GM12874 (cell line): ENCODE measurements at regions not wholly inside any gene's neighbourhood (a gene's known extent, or its start where the extent isn't known, plus 50 kb on each side); places are given as distances from the start of the nearest gene placed in this dataset.

Experiments
- CTCF ChIP-seq: IDR thresholded peaks from 2 replicates; pipeline ENCODE4 v1.5.1; 2011; ENCODE audit warnings: low read depth, mild to moderate bottlenecking, control low read depth, low read length, moderate library complexity; ENCODE audit not compliant: insufficient read depth

GRCh38 chr7:26459540-26460193, 168.0 kb downstream of the SNX10 start:
- no peak for TF ChIP-seq CTCF

- no peak for TF ChIP-seq CTCF
Measured at GRCh38 chr7:26460351-26461085, 168.9 kb downstream of the SNX10 start.

GRCh38 chr7:26461518-26461917, 169.9 kb downstream of the SNX10 start:
- no peak for TF ChIP-seq CTCF

- TF ChIP-seq CTCF = no peak
Measured at GRCh38 chr7:26466007-26466406, 174.3 kb downstream of the SNX10 start.

- no peak for TF ChIP-seq CTCF
Measured at GRCh38 chr7:26467104-26467503, 175.4 kb downstream of the SNX10 start.

GRCh38 chr7:26467541-26467940, 175.9 kb downstream of the SNX10 start:
- TF ChIP-seq CTCF = no peak

- TF ChIP-seq CTCF = no peak
Measured at GRCh38 chr7:26468625-26469024, 177.0 kb downstream of the SNX10 start.
